ENCODE measurements at regions not wholly inside any gene's neighbourhood (a gene's known extent, or its start where the extent isn't known, plus 50 kb on each side); places are given as distances from the start of the nearest gene placed in this dataset.

GRCh38 chr5:164650427-164650826 lies 1145.0 kb downstream of the MAT2B start:
- no peaks in the 10 kb centered on the region for H3K79me2 ChIP-seq (replicated peaks; ENCODE audit: insufficient read depth, low read length)
- H3K4me3 ChIP-seq (ENCODE audit: low read length): no peak overlapping the region
- TF ChIP-seq MXI1 (conservative IDR thresholded peaks at IDR 0.05; ENCODE audit: poor library complexity, severe bottlenecking) (no peak), POLR2AphosphoS5 (IDR thresholded peaks at IDR 0.05) (no peak), REST (IDR thresholded peaks at IDR 0.05; ENCODE audit: borderline replicate concordance) (no peak), TAF1 (IDR thresholded peaks at IDR 0.05; ENCODE audit: low read depth) (no peak), EP300 (conservative IDR thresholded peaks at IDR 0.05; ENCODE audit: poor library complexity, severe bottlenecking) (no peak), CTCF (IDR thresholded peaks at IDR 0.05; ENCODE audit: poor library complexity, severe bottlenecking) (no peak), EZH2 (IDR thresholded peaks at IDR 0.05; ENCODE audit: borderline replicate concordance, insufficient read depth, low read length, poor library complexity, severe bottlenecking) (no peak), RAD21 (conservative IDR thresholded peaks at IDR 0.05) (no peak), SMC3 (conservative IDR thresholded peaks at IDR 0.05; ENCODE audit: poor library complexity) (no peak)
- no peaks in the 10 kb centered on the region for H4K20me1 ChIP-seq (ENCODE audit: insufficient read depth)
- no peak overlapping the region for H3K9ac ChIP-seq (ENCODE audit: low read length)
- H3K27ac ChIP-seq (ENCODE audit: low read length): no peak overlapping the region
- no peaks in the 10 kb centered on the region for H3F3A ChIP-seq (ENCODE audit: insufficient read depth, low read length, poor library complexity, severe bottlenecking)
- H3K27me3 ChIP-seq (ENCODE audit: insufficient read depth, low read depth, low read length): no peaks in the 10 kb centered on the region
- H3K4me2 ChIP-seq (ENCODE audit: low read length): no peak overlapping the region
- H3K9me2 ChIP-seq (ENCODE audit: insufficient read depth, low read length): no peaks in the 10 kb centered on the region
- H3K9me3 ChIP-seq (ENCODE audit: low read length): no peaks in the 10 kb centered on the region
- H3K36me3 ChIP-seq (ENCODE audit: insufficient read depth, low read length): no peaks in the 10 kb centered on the region
- no peak overlapping the region for H2AFZ ChIP-seq (ENCODE audit: low read depth, low read length)

GRCh38 chr5:164651546-164652275 lies 1146.3 kb downstream of the MAT2B start:
- no peaks in the 10 kb centered on the region for H3K27me3 ChIP-seq (ENCODE audit: insufficient read depth, low read depth, low read length)

More at GRCh38 chr5:164651546-164652275, 1146.3 kb downstream of the MAT2B start:
- Histone ChIP-seq H3K9me3 (ENCODE audit: low read length) (no peaks in the 10 kb centered on the region), H3K9ac (ENCODE audit: low read length) (no peak overlapping the region), H3K27ac (ENCODE audit: low read length) (no peak overlapping the region), H4K20me1 (ENCODE audit: insufficient read depth) (no peaks in the 10 kb centered on the region), H3K4me2 (ENCODE audit: low read length) (no peak overlapping the region), H3F3A (ENCODE audit: insufficient read depth, low read length, poor library complexity, severe bottlenecking) (no peaks in the 10 kb centered on the region), H2AFZ (ENCODE audit: low read depth, low read length) (no peak overlapping the region), H3K9me2 (ENCODE audit: insufficient read depth, low read length) (no peaks in the 10 kb centered on the region), H3K4me3 (ENCODE audit: low read length) (no peak overlapping the region), H3K36me3 (ENCODE audit: insufficient read depth, low read length) (no peaks in the 10 kb centered on the region), H3K79me2 (replicated peaks; ENCODE audit: insufficient read depth, low read length) (no peaks in the 10 kb centered on the region)
- no peak for TF ChIP-seq SMC3 (conservative IDR thresholded peaks at IDR 0.05; ENCODE audit: poor library complexity)
- no peak for TF ChIP-seq POLR2AphosphoS5 (IDR thresholded peaks at IDR 0.05)
- no peak for TF ChIP-seq CTCF (IDR thresholded peaks at IDR 0.05; ENCODE audit: poor library complexity, severe bottlenecking)
- TF ChIP-seq TAF1 (IDR thresholded peaks at IDR 0.05; ENCODE audit: low read depth): no peak
- no peak for TF ChIP-seq EZH2 (IDR thresholded peaks at IDR 0.05; ENCODE audit: borderline replicate concordance, insufficient read depth, low read length, poor library complexity, severe bottlenecking)
- TF ChIP-seq REST (IDR thresholded peaks at IDR 0.05; ENCODE audit: borderline replicate concordance): no peak
- TF ChIP-seq RAD21 (conservative IDR thresholded peaks at IDR 0.05): no peak
- TF ChIP-seq MXI1 (conservative IDR thresholded peaks at IDR 0.05; ENCODE audit: poor library complexity, severe bottlenecking): no peak
- no peak for TF ChIP-seq EP300 (conservative IDR thresholded peaks at IDR 0.05; ENCODE audit: poor library complexity, severe bottlenecking)
